NCI-H2107 treated with DMSO at 0.1 percent for 48 hours (cell line): ENCODE measurements at regions not wholly inside any gene's neighbourhood (a gene's known extent, or its start where the extent isn't known, plus 50 kb on each side); places are given as distances from the start of the nearest gene placed in this dataset.
"Not testable (repeated sequence)": the region's sequence is repeated elsewhere in the genome, so short reads cannot be mapped to it uniquely, and the experiment has no call there.

Source experiments
- DNase-seq: peaks from one replicate; lab custom pipeline; 2025; ENCODE audit not compliant: unreplicated experiment; lab: John Stamatoyannopoulos, UW

- DNase-seq, result not testable (repeated sequence)
Measured at GRCh38 chr14:105675905-105676670, 149.7 kb downstream of the TMEM121 start.

GRCh38 chr14:105678057-105678456 lies 151.7 kb downstream of the TMEM121 start:
- not testable (repeated sequence) for DNase-seq

GRCh38 chr14:105678996-105679958 lies 152.9 kb downstream of the TMEM121 start:
- DNase-seq, result not testable (repeated sequence)

GRCh38 chr14:105679959-105680735 lies 153.8 kb downstream of the TMEM121 start:
- DNase-seq, result not testable (repeated sequence)

- not testable (repeated sequence) for DNase-seq
Measured at GRCh38 chr14:105680736-105681098, 154.3 kb downstream of the TMEM121 start.

GRCh38 chr14:105681606-105682185 lies 155.3 kb downstream of the TMEM121 start:
- DNase-seq, result not testable (repeated sequence)

- DNase-seq, result not testable (repeated sequence)
Measured at GRCh38 chr14:105682442-105682841, 156.1 kb downstream of the TMEM121 start.

- no peak for DNase-seq
Measured at GRCh38 chr14:105682956-105683570, 156.7 kb downstream of the TMEM121 start.

GRCh38 chr14:105684056-105684455 lies 157.7 kb downstream of the TMEM121 start:
- not testable (repeated sequence) for DNase-seq

GRCh38 chr14:105684597-105684996 lies 158.2 kb downstream of the TMEM121 start:
- DNase-seq, result not testable (repeated sequence)

- DNase-seq, result no peak
Measured at GRCh38 chr14:105685003-105685402, 158.6 kb downstream of the TMEM121 start.

GRCh38 chr14:105685605-105686004 lies 159.2 kb downstream of the TMEM121 start:
- DNase-seq, result not testable (repeated sequence)

- not testable (repeated sequence) for DNase-seq
Measured at GRCh38 chr14:105686050-105686449, 159.7 kb downstream of the TMEM121 start.

GRCh38 chr14:105686462-105687170 lies 160.2 kb downstream of the TMEM121 start:
- DNase-seq, result not testable (repeated sequence)

- DNase-seq, result not testable (repeated sequence)
Measured at GRCh38 chr14:105687171-105688022, 161.0 kb downstream of the TMEM121 start.

GRCh38 chr14:105688023-105688351 lies 161.6 kb downstream of the TMEM121 start:
- DNase-seq, result not testable (repeated sequence)

- DNase-seq, result not testable (repeated sequence)
Measured at GRCh38 chr14:105688664-105689221, 162.4 kb downstream of the TMEM121 start.

- no peak for DNase-seq
Measured at GRCh38 chr14:105689722-105690121, 163.3 kb downstream of the TMEM121 start.
